Uterus (tissue), 2 donors: ENCODE measurements at regions not wholly inside any gene's neighbourhood (a gene's known extent, or its start where the extent isn't known, plus 50 kb on each side); places are given as distances from the start of the nearest gene placed in this dataset.

Experiments
- CTCF ChIP-seq, 4 experiments: fragments of 200-600 bp in 2 of 4; fragments of 450-650 bp in 2 of 4; sonication (generic) in 2 of 4; IDR thresholded peaks; one replicate each; pipeline ENCODE4 v1.5.1; 2016 to 2019; ENCODE audit warnings: antibody characterized with exemption in 4 of 4, mild to moderate bottlenecking in 2 of 4, moderate library complexity in 1 of 4
- POLR2A ChIP-seq, 2 donors: fragments of 450-650 bp; IDR thresholded peaks; one replicate each; pipeline ENCODE4 v1.6.1; 2016; ENCODE audit warnings: antibody characterized with exemption in 2 of 2, mild to moderate bottlenecking in 1 of 2, moderate library complexity in 1 of 2

GRCh38 chr5:27516437-27516836 lies 478.1 kb upstream of the CDH9 start:
- TF ChIP-seq CTCF (IDR thresholded peaks at IDR 0.05), result no peak
- TF ChIP-seq POLR2A (IDR thresholded peaks at IDR 0.05), result no peak
